Panc1 (cell line): ENCODE measurements at regions not wholly inside any gene's neighbourhood (a gene's known extent, or its start where the extent isn't known, plus 50 kb on each side); places are given as distances from the start of the nearest gene placed in this dataset.

Experiments used
- ATAC-seq: fragments of 200-7000 bp; cut with Tn5 transposase; 2 replicates; pipeline ENCODE4 v1.9.1; 2020; ENCODE audit warnings: mild to moderate bottlenecking, moderate library complexity
- BruUV-seq: library from RNA; stranded (reverse); fragments of 400-500 nt; replicated peaks from 2 replicates; lab custom pipeline; 2021; lab: Mats Ljungman, UMichigan
- CTCF ChIA-PET: fragments of 300-600 bp; sonication (Branson Sonifier 250); formaldehyde crosslinking; loops from one replicate; lab custom pipeline; 2022; ENCODE audit warnings: antibody characterized with exemption; lab: Charles Lee
- POLR2A ChIA-PET: fragments of 300-600 bp; sonication (Branson Sonifier 250); formaldehyde crosslinking; loops from one replicate; lab custom pipeline; 2022; ENCODE audit warnings: antibody characterized with exemption; lab: Charles Lee
- DNase-seq: peaks from one replicate; pipeline ENCODE4 v3.0.0-alpha.2; 2010; ENCODE audit warnings: low read depth, low spot score
- H3K27ac ChIP-seq: 2 replicates; pipeline ENCODE4 v1.5.1; 2011; ENCODE audit warnings: mild to moderate bottlenecking, low read length, inconsistent platforms
- H3K27me3 ChIP-seq: fragments of 200-500 bp; sonication (Bioruptor generic); 2 replicates; pipeline ENCODE4 v1.6.0; 2014; ENCODE audit warnings: low read length, inconsistent platforms; ENCODE audit not compliant: control insufficient read depth, insufficient read depth
- H3K36me3 ChIP-seq: fragments of 200-500 bp; sonication (Bioruptor generic); 2 replicates; pipeline ENCODE4 v1.5.1; 2014; ENCODE audit warnings: inconsistent platforms, mild to moderate bottlenecking, low read length, moderate library complexity; ENCODE audit not compliant: control insufficient read depth, insufficient read depth
- H3K4me1 ChIP-seq: 2 replicates; pipeline ENCODE4 v1.5.1; 2011; ENCODE audit warnings: inconsistent platforms, mild to moderate bottlenecking, low read length, moderate library complexity; ENCODE audit not compliant: control insufficient read depth, insufficient read depth
- H3K4me3 ChIP-seq, 2 experiments: 2 replicates each; pipeline ENCODE4 v1.5.1; 2011 to 2012; ENCODE audit warnings: low read depth in 2 of 2, low read length in 2 of 2, mild to moderate bottlenecking in 2 of 2, inconsistent platforms in 1 of 2, moderate library complexity in 1 of 2
- H3K9me3 ChIP-seq: fragments of 200-500 bp; sonication (Bioruptor generic); 2 replicates; pipeline ENCODE4 v1.5.1; 2014; ENCODE audit warnings: low read depth, mild to moderate bottlenecking, inconsistent platforms, low read length, moderate library complexity; ENCODE audit not compliant: control insufficient read depth, insufficient read depth
- CTCF ChIP-seq: fragments of 450-650 bp; IDR thresholded peaks from 2 replicates; pipeline ENCODE4 v1.5.1; 2017; ENCODE audit warnings: mild to moderate bottlenecking
- POLR2AphosphoS5 ChIP-seq: IDR thresholded peaks from 2 replicates; pipeline ENCODE4 v1.6.1; 2012; ENCODE audit warnings: mild to moderate bottlenecking, low read depth, low read length, moderate library complexity
- REST ChIP-seq, 2 experiments: IDR thresholded peaks; 2 replicates each; pipeline ENCODE4 v1.6.1; 2011 to 2012; ENCODE audit warnings: low read depth in 2 of 2, control low read depth in 1 of 2, low read length in 1 of 2, mild to moderate bottlenecking in 1 of 2, moderate library complexity in 1 of 2; ENCODE audit not compliant: insufficient read depth in 1 of 2
- SIN3A ChIP-seq: IDR thresholded peaks from 2 replicates; pipeline ENCODE4 v1.6.1; 2012; ENCODE audit warnings: low read depth, mild to moderate bottlenecking, low read length, moderate library complexity, borderline replicate concordance; ENCODE audit not compliant: insufficient read depth
- TCF7L2 ChIP-seq: IDR thresholded peaks from 2 replicates; pipeline ENCODE4 v1.6.1; 2011; ENCODE audit warnings: mild to moderate bottlenecking, low read depth, low read length, inconsistent platforms
- in situ Hi-C: cut with HindIII; loops from 2 replicates; pipeline ENCODE4 v1.10.0; 2016; ENCODE audit warnings: low sequenced_read_pairs, low pct_unique_long_range_greater_than_20kb
- intact Hi-C: fragments of 100-400 bp; cut with micrococcal nuclease; formaldehyde crosslinking; loops from one replicate; pipeline ENCODE4 v1.10.0; 2022; ENCODE audit not compliant: unreplicated experiment

- TF ChIP-seq POLR2AphosphoS5 (no peak), REST (IDR thresholded peaks at IDR 0.05; ENCODE audit: insufficient read depth in 1 of 2, low read depth in 2 of 2, low read length in 1 of 2) (no peak), SIN3A (no peak), TCF7L2 (no peak), CTCF (no peak)
- Histone ChIP-seq H3K36me3 (no peaks in the 10 kb centered on the region), H3K4me1 (no peaks in the 10 kb centered on the region), H3K27me3 (no peaks in the 10 kb centered on the region), H3K27ac (no peak overlapping the region), H3K4me3 (no peak overlapping the region), H3K9me3 (no peaks in the 10 kb centered on the region)
- POLR2A ChIA-PET: no interaction called here
- CTCF ChIA-PET: no interaction called here
- BruUV-seq: no TSS peak
- ATAC-seq: no peak
- no peak for DNase-seq
- intact Hi-C loops: no loop called here
- in situ Hi-C loops: no loop called here
Measured at GRCh38 chr6:45830441-45831139, 185.1 kb downstream of the CLIC5 start.

GRCh38 chr6:45829873-45830272 is 185.8 kb downstream of the CLIC5 start:
- no peaks in the 10 kb centered on the region for H3K27me3 ChIP-seq
- no peak for TF ChIP-seq SIN3A
- TF ChIP-seq REST (IDR thresholded peaks at IDR 0.05; ENCODE audit: insufficient read depth in 1 of 2, low read depth in 2 of 2, low read length in 1 of 2): no peak
- TF ChIP-seq POLR2AphosphoS5: no peak
- no peak for TF ChIP-seq TCF7L2
- TF ChIP-seq CTCF: no peak
- H3K27ac ChIP-seq: no peak overlapping the region
- POLR2A ChIA-PET: no interaction called here
- CTCF ChIA-PET: no interaction called here
- no peaks in the 10 kb centered on the region for H3K36me3 ChIP-seq
- ATAC-seq (no peak), DNase-seq (no peak)
- BruUV-seq: no TSS peak
- no peak overlapping the region for H3K4me3 ChIP-seq
- in situ Hi-C loops: no loop called here
- intact Hi-C loops: no loop called here
- H3K4me1 ChIP-seq: no peaks in the 10 kb centered on the region
- H3K9me3 ChIP-seq: no peaks in the 10 kb centered on the region
